Fibroblast of the aortic adventitia (primary cell): ENCODE measurements at regions not wholly inside any gene's neighbourhood (a gene's known extent, or its start where the extent isn't known, plus 50 kb on each side); places are given as distances from the start of the nearest gene placed in this dataset.

Source experiments
- DNase-seq: peaks from one replicate; pipeline ENCODE4 v3.0.0-alpha.2; 2010; ENCODE audit warnings: low read depth
- H3K4me3 ChIP-seq: 2 replicates; pipeline ENCODE4 v1.5.1; 2011; ENCODE audit warnings: low read depth, mild to moderate bottlenecking, control low read depth, low read length, moderate library complexity
- TF ChIP-seq, protein P1 (sequence below): IDR thresholded peaks from 2 replicates; pipeline ENCODE4 v1.5.1; 2011; ENCODE audit warnings: mild to moderate bottlenecking, low read length, control low read depth, inconsistent platforms; ENCODE audit not compliant: insufficient read depth

DNA sequence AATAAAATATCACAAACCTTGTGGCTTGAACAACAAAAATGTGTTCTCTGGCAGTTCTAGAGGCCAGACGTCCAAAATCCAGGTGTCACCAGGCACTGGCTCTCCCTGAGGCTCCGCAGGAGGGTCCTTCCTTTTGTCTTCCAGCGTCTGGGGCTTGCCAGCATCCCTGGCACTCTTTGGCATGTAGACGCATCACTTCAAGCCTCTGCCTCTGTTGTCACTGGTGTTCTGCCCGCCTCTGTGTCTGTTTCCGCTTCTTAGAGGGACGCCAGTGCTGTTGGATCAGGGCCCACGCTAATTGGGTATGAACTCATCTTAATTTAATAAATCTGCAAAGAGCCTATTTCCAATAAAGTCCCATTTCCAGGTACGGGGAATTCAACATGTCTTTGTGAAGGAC, 273.7 kb upstream of the C1orf174 start:
- DNase-seq = no peak
- TF ChIP-seq, protein P1, sequence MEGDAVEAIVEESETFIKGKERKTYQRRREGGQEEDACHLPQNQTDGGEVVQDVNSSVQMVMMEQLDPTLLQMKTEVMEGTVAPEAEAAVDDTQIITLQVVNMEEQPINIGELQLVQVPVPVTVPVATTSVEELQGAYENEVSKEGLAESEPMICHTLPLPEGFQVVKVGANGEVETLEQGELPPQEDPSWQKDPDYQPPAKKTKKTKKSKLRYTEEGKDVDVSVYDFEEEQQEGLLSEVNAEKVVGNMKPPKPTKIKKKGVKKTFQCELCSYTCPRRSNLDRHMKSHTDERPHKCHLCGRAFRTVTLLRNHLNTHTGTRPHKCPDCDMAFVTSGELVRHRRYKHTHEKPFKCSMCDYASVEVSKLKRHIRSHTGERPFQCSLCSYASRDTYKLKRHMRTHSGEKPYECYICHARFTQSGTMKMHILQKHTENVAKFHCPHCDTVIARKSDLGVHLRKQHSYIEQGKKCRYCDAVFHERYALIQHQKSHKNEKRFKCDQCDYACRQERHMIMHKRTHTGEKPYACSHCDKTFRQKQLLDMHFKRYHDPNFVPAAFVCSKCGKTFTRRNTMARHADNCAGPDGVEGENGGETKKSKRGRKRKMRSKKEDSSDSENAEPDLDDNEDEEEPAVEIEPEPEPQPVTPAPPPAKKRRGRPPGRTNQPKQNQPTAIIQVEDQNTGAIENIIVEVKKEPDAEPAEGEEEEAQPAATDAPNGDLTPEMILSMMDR = no peak
- no peak overlapping the region for H3K4me3 ChIP-seq

GRCh38 chr1:4174291-4175200, 274.5 kb upstream of the C1orf174 start:
- no peak overlapping the region for H3K4me3 ChIP-seq
- TF ChIP-seq, protein P1 = no peak
- no peak for DNase-seq

GRCh38 chr1:4175566-4176405, 275.7 kb upstream of the C1orf174 start:
- TF ChIP-seq, protein P1 = no peak
- DNase-seq = no peak
- H3K4me3 ChIP-seq = no peak overlapping the region

DNA sequence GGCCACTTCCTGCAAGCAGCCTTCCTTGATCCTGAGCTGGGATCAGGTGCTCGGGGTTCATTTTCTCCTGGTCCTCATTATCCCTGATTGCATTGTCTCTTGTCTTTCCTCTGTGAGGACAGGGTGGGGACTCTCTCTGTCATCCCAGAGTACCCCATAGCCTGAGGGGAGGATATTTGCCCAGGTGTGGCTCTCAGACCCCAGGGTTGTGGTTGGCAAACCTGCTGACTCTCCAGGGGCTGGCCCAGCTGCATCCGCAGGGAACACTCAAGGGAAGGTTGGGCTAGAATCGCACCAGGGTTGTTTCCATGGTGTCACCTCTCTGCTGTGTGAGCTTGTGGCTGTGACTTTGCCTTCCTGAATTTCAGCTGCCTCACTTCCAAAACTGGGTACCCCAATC, 276.8 kb upstream of the C1orf174 start:
- TF ChIP-seq, protein P1 = no peak
- DNase-seq = no peak

DNA sequence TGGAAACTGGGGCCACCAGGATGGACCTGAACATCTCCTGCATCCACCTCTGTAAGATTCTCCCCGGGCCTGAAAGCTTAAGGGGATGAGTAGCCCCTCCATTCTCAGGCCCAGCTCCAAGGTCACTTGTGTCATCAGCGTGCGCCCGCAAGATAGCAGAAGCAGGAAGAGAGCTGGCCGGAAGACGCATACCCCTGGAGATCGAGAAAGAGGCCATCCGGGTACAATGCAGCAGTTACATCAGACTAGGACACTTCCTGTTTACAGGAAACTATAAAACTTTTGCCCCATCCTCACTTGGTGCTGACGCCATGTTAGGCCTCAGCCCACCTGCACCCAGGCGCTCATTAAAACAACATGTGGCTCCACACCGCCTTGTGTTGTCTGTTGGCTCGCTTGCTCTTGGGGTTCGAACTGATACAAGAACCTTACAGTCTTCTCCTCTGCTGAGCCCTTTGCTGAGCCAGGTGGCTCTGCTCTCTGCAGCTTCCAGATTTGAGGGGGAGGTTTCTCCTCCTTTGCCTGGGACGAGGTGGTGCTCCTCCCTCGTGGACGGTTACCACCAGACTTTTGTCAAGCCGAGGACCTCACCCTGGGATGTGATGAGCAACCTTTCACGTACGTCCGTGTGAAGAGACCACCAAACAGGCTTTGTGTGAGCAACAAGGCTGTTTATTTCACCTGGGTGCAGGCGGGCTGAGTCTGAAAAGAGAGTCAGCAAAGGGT, 277.5 kb upstream of the C1orf174 start:
- DNase-seq = no peak
- H3K4me3 ChIP-seq = no peak overlapping the region
- TF ChIP-seq, protein P1 = no peak

More for the DNA sequence above, 276.8 kb upstream of the C1orf174 start:
- no peak overlapping the region for H3K4me3 ChIP-seq

DNA sequence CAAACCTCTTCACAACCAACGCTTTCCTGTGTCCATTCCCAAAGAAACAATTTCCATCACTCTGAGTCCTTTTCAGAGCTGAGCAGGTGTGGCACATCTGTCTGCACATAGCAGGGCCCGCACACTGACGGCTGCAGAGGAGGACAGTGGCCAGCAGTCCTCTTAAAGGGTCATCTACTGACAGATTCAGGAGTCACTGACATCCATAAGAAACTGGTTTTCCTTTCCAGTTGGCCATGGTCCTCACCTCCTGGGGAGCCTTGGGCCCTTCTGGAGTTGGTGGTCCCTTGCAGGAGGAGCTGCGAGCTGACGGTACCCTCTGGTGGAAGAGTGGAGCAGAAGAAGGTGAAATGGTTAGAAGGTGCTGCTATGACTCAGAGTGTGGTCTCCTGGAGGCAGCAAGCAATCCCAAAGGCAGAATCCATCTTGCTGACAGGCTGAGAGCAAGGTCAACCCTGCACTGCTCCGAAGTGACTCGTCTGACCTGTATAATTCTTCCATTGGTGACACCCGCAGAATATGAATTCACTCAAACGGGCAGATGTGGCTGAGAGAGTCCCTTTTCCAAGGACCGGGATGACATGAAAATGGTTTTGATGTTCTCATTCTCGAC, 278.5 kb upstream of the C1orf174 start:
- no peak for DNase-seq
- TF ChIP-seq, protein P1 = no peak
- no peak overlapping the region for H3K4me3 ChIP-seq
